GM19395 (cell line): ENCODE measurements at regions not wholly inside any gene's neighbourhood (a gene's known extent, or its start where the extent isn't known, plus 50 kb on each side); places are given as distances from the start of the nearest gene placed in this dataset.

ENCODE experiments used
- ATAC-seq: cut with Tn5 transposase; IDR thresholded peaks from one replicate; pipeline ENCODE4 v1.9.1; 2021; ENCODE audit warnings: mild to moderate bottlenecking, moderate library complexity; ENCODE audit not compliant: unreplicated experiment

GRCh38 chr5:56466136-56466816 lies 233.1 kb upstream of the ANKRD55 start:
- no peak for ATAC-seq

GRCh38 chr5:56465769-56466135 lies 232.6 kb upstream of the ANKRD55 start:
- no peak for ATAC-seq

GRCh38 chr5:56464935-56465768 lies 232.0 kb upstream of the ANKRD55 start:
- ATAC-seq = no peak

- no peak for ATAC-seq
Observed at GRCh38 chr5:56463944-56464571, 230.9 kb upstream of the ANKRD55 start.

GRCh38 chr5:56461584-56461983 lies 228.5 kb upstream of the ANKRD55 start:
- ATAC-seq = no peak

GRCh38 chr5:56460681-56461191 lies 227.6 kb upstream of the ANKRD55 start:
- ATAC-seq = no peak

- ATAC-seq = no peak
Observed at GRCh38 chr5:56460195-56460546, 227.0 kb upstream of the ANKRD55 start.

GRCh38 chr5:56459394-56460194 lies 226.5 kb upstream of the ANKRD55 start:
- ATAC-seq = no peak

GRCh38 chr5:56457887-56458812 lies 225.0 kb upstream of the ANKRD55 start:
- ATAC-seq = no peak

GRCh38 chr5:56456002-56456401 lies 222.9 kb upstream of the ANKRD55 start:
- no peak for ATAC-seq

GRCh38 chr5:56455417-56455816 lies 222.3 kb upstream of the ANKRD55 start:
- no peak for ATAC-seq

- ATAC-seq = no peak
Observed at GRCh38 chr5:56454219-56454862, 221.2 kb upstream of the ANKRD55 start.

GRCh38 chr5:56451742-56452141 lies 218.6 kb upstream of the ANKRD55 start:
- no peak for ATAC-seq

GRCh38 chr5:56450766-56451165 lies 217.6 kb upstream of the ANKRD55 start:
- ATAC-seq = no peak

- no peak for ATAC-seq
Observed at GRCh38 chr5:56449071-56449640, 216.0 kb upstream of the ANKRD55 start.

- no peak for ATAC-seq
Observed at GRCh38 chr5:56447656-56448055, 214.5 kb upstream of the ANKRD55 start.

GRCh38 chr5:56447232-56447631 lies 214.1 kb upstream of the ANKRD55 start:
- ATAC-seq = no peak

GRCh38 chr5:56446728-56447127 lies 213.6 kb upstream of the ANKRD55 start:
- no peak for ATAC-seq

GRCh38 chr5:56443826-56444225 lies 210.7 kb upstream of the ANKRD55 start:
- no peak for ATAC-seq
